Activated CD4-positive, alpha-beta memory T cell treated with anti-CD3 and anti-CD28 coated beads for 36 hours (primary cell): ENCODE measurements at regions not wholly inside any gene's neighbourhood (a gene's known extent, or its start where the extent isn't known, plus 50 kb on each side); places are given as distances from the start of the nearest gene placed in this dataset.

ENCODE experiments used
- CTCF ChIA-PET: fragments of 350-600 bp; sonication (Branson Sonifier 250); formaldehyde crosslinking; loops from one replicate; lab custom pipeline; 2021; ENCODE audit warnings: antibody characterized with exemption, inconsistent platforms; lab: Charles Lee
- POLR2A ChIA-PET: fragments of 350-600 bp; sonication (Branson Sonifier 250); formaldehyde crosslinking; loops from one replicate; lab custom pipeline; 2021; ENCODE audit warnings: antibody characterized with exemption; lab: Charles Lee
- DNase-seq: peaks from one replicate; pipeline ENCODE4 v3.0.0-alpha.2; 2020
- H3K27ac Mint-ChIP-seq: one replicate; pipeline ENCODE4 v1.8.0; 2021; ENCODE audit warnings: mixed read lengths
- H3K27me3 Mint-ChIP-seq: one replicate; pipeline ENCODE4 v1.8.0; 2021; ENCODE audit warnings: mixed read lengths
- H3K36me3 Mint-ChIP-seq: one replicate; pipeline ENCODE4 v1.8.0; 2021; ENCODE audit warnings: mixed read lengths
- H3K4me1 Mint-ChIP-seq: one replicate; pipeline ENCODE4 v1.8.0; 2021; ENCODE audit warnings: low read depth, mixed read lengths
- H3K4me3 Mint-ChIP-seq: one replicate; pipeline ENCODE4 v1.8.0; 2021; ENCODE audit warnings: mild to moderate bottlenecking, mixed read lengths
- H3K9me3 Mint-ChIP-seq: one replicate; pipeline ENCODE4 v1.8.0; 2021; ENCODE audit warnings: mixed read lengths
- intact Hi-C: fragments of 100-400 bp; cut with micrococcal nuclease; formaldehyde crosslinking; loops from one replicate; pipeline ENCODE4 v1.15.1; 2023

GRCh38 chr10:33537066-33537465 lies 202.6 kb upstream of the NRP1 start:
- intact Hi-C loops = no loop called here

GRCh38 chr10:33536508-33536907 lies 202.0 kb upstream of the NRP1 start:
- Mint-ChIP-seq H3K27me3 (peaks cover 29% of the 10 kb centered on the region), H3K4me3 (no peak overlapping the region)
- POLR2A ChIA-PET = no interaction called here

More at GRCh38 chr10:33537066-33537465, 202.6 kb upstream of the NRP1 start:
- Mint-ChIP-seq H3K9me3 (no peaks in the 10 kb centered on the region), H3K4me1 (no peaks in the 10 kb centered on the region), H3K36me3 (no peaks in the 10 kb centered on the region), H3K4me3 (no peak overlapping the region), H3K27ac (no peak overlapping the region), H3K27me3 (peaks cover 33% of the 10 kb centered on the region)
- CTCF ChIA-PET = no interaction called here
- POLR2A ChIA-PET = no interaction called here
- DNase-seq = no peak

GRCh38 chr10:33535866-33536265 lies 201.4 kb upstream of the NRP1 start:
- Mint-ChIP-seq H3K27ac (no peak overlapping the region), H3K27me3 (peaks cover 25% of the 10 kb centered on the region), H3K4me3 (no peak overlapping the region), H3K4me1 (no peaks in the 10 kb centered on the region), H3K9me3 (no peaks in the 10 kb centered on the region), H3K36me3 (no peaks in the 10 kb centered on the region)
- ChIA-PET CTCF (no interaction called here), POLR2A (no interaction called here)
- intact Hi-C loops = no loop called here
- no peak for DNase-seq

More at GRCh38 chr10:33536508-33536907, 202.0 kb upstream of the NRP1 start:
- CTCF ChIA-PET = no interaction called here
- DNase-seq = no peak
- H3K4me1 Mint-ChIP-seq = no peaks in the 10 kb centered on the region
- no peaks in the 10 kb centered on the region for H3K9me3 Mint-ChIP-seq
- intact Hi-C loops = no loop called here
- H3K36me3 Mint-ChIP-seq = no peaks in the 10 kb centered on the region
- H3K27ac Mint-ChIP-seq = no peak overlapping the region

- POLR2A ChIA-PET = no interaction called here
- no peaks in the 10 kb centered on the region for H3K4me1 Mint-ChIP-seq
- DNase-seq = no peak
Measured at GRCh38 chr10:33534416-33534815, 199.9 kb upstream of the NRP1 start.

GRCh38 chr10:33533612-33534011 lies 199.1 kb upstream of the NRP1 start:
- Mint-ChIP-seq H3K4me1 (no peaks in the 10 kb centered on the region), H3K4me3 (no peak overlapping the region), H3K36me3 (no peaks in the 10 kb centered on the region), H3K27me3 (peaks cover 19% of the 10 kb centered on the region), H3K27ac (no peak overlapping the region), H3K9me3 (no peaks in the 10 kb centered on the region)
- POLR2A ChIA-PET = no interaction called here
- intact Hi-C loops = no loop called here
- no peak for DNase-seq
- CTCF ChIA-PET = no interaction called here

More at GRCh38 chr10:33534416-33534815, 199.9 kb upstream of the NRP1 start:
- H3K27me3 Mint-ChIP-seq = peaks cover 21% of the 10 kb centered on the region
- CTCF ChIA-PET = interaction anchor here (0.6 kb wide), 1 partner anchor 218 kb away, joined by 3 read pairs; no protein-coding TSS in a partner anchor
- H3K27ac Mint-ChIP-seq = no peak overlapping the region
- no peak overlapping the region for H3K4me3 Mint-ChIP-seq
- intact Hi-C loops = no loop called here
- no peaks in the 10 kb centered on the region for H3K36me3 Mint-ChIP-seq
- H3K9me3 Mint-ChIP-seq = no peaks in the 10 kb centered on the region

- H3K4me3 Mint-ChIP-seq = no peak overlapping the region
- POLR2A ChIA-PET = no interaction called here
- H3K27me3 Mint-ChIP-seq = peaks cover 15% of the 10 kb centered on the region
- no peaks in the 10 kb centered on the region for H3K4me1 Mint-ChIP-seq
- intact Hi-C loops = no loop called here
- no peak overlapping the region for H3K27ac Mint-ChIP-seq
- DNase-seq = no peak
- no peaks in the 10 kb centered on the region for H3K36me3 Mint-ChIP-seq
- H3K9me3 Mint-ChIP-seq = peaks cover 2% of the 10 kb centered on the region
- CTCF ChIA-PET = no interaction called here
Measured at GRCh38 chr10:33532901-33533300, 198.4 kb upstream of the NRP1 start.

GRCh38 chr10:33529234-33529633 lies 194.8 kb upstream of the NRP1 start:
- peaks cover 2% of the 10 kb centered on the region for H3K27me3 Mint-ChIP-seq

GRCh38 chr10:33524966-33525365 lies 190.5 kb upstream of the NRP1 start:
- Mint-ChIP-seq H3K27me3 (peaks cover 16% of the 10 kb centered on the region), H3K27ac (no peak overlapping the region), H3K36me3 (no peaks in the 10 kb centered on the region), H3K4me3 (no peak overlapping the region), H3K4me1 (no peaks in the 10 kb centered on the region), H3K9me3 (peaks cover 4% of the 10 kb centered on the region)
- no peak for DNase-seq
- ChIA-PET POLR2A (no interaction called here), CTCF (no interaction called here)
- intact Hi-C loops = no loop called here

More at GRCh38 chr10:33529234-33529633, 194.8 kb upstream of the NRP1 start:
- no peak overlapping the region for H3K4me3 Mint-ChIP-seq
- peaks cover 4% of the 10 kb centered on the region for H3K9me3 Mint-ChIP-seq
- no peaks in the 10 kb centered on the region for H3K36me3 Mint-ChIP-seq
- ChIA-PET POLR2A (no interaction called here), CTCF (no interaction called here)
- DNase-seq = no peak
- intact Hi-C loops = no loop called here
- no peaks in the 10 kb centered on the region for H3K4me1 Mint-ChIP-seq
- no peak overlapping the region for H3K27ac Mint-ChIP-seq

GRCh38 chr10:33524041-33524440 lies 189.6 kb upstream of the NRP1 start:
- no peak overlapping the region for H3K4me3 Mint-ChIP-seq
- no peak for DNase-seq
- H3K36me3 Mint-ChIP-seq = no peaks in the 10 kb centered on the region
- POLR2A ChIA-PET = no interaction called here
- no peaks in the 10 kb centered on the region for H3K4me1 Mint-ChIP-seq
- H3K27ac Mint-ChIP-seq = no peak overlapping the region
- peaks cover 4% of the 10 kb centered on the region for H3K9me3 Mint-ChIP-seq
- intact Hi-C loops = no loop called here
- CTCF ChIA-PET = no interaction called here
- H3K27me3 Mint-ChIP-seq = peaks cover 16% of the 10 kb centered on the region

GRCh38 chr10:33523236-33523792 lies 188.8 kb upstream of the NRP1 start:
- ChIA-PET POLR2A (no interaction called here), CTCF (no interaction called here)
- no peaks in the 10 kb centered on the region for H3K36me3 Mint-ChIP-seq
- no peak overlapping the region for H3K4me3 Mint-ChIP-seq
- peaks cover 4% of the 10 kb centered on the region for H3K9me3 Mint-ChIP-seq
- intact Hi-C loops = no loop called here
- H3K4me1 Mint-ChIP-seq = no peaks in the 10 kb centered on the region
- no peak for DNase-seq
- peaks cover 16% of the 10 kb centered on the region for H3K27me3 Mint-ChIP-seq
- no peak overlapping the region for H3K27ac Mint-ChIP-seq

GRCh38 chr10:33521904-33522303 lies 187.4 kb upstream of the NRP1 start:
- no peaks in the 10 kb centered on the region for H3K4me1 Mint-ChIP-seq
- POLR2A ChIA-PET = no interaction called here
- no peak overlapping the region for H3K27ac Mint-ChIP-seq
- no peaks in the 10 kb centered on the region for H3K36me3 Mint-ChIP-seq
- no peak for DNase-seq
- CTCF ChIA-PET = no interaction called here
- H3K27me3 Mint-ChIP-seq = peaks cover 16% of the 10 kb centered on the region
- H3K9me3 Mint-ChIP-seq = no peaks in the 10 kb centered on the region
- H3K4me3 Mint-ChIP-seq = no peak overlapping the region
- intact Hi-C loops = no loop called here

- intact Hi-C loops = no loop called here
- no peak for DNase-seq
- no peak overlapping the region for H3K4me3 Mint-ChIP-seq
- H3K4me1 Mint-ChIP-seq = no peaks in the 10 kb centered on the region
- no peaks in the 10 kb centered on the region for H3K9me3 Mint-ChIP-seq
- ChIA-PET POLR2A (no interaction called here), CTCF (no interaction called here)
- H3K36me3 Mint-ChIP-seq = no peaks in the 10 kb centered on the region
- H3K27me3 Mint-ChIP-seq = peaks cover 16% of the 10 kb centered on the region
- H3K27ac Mint-ChIP-seq = no peak overlapping the region
Measured at GRCh38 chr10:33521062-33521461, 186.6 kb upstream of the NRP1 start.

- POLR2A ChIA-PET = no interaction called here
- no peaks in the 10 kb centered on the region for H3K4me1 Mint-ChIP-seq
- CTCF ChIA-PET = no interaction called here
- DNase-seq = no peak
- H3K4me3 Mint-ChIP-seq = no peak overlapping the region
- intact Hi-C loops = no loop called here
- H3K9me3 Mint-ChIP-seq = no peaks in the 10 kb centered on the region
- H3K27me3 Mint-ChIP-seq = peaks cover 16% of the 10 kb centered on the region
- H3K27ac Mint-ChIP-seq = no peak overlapping the region
- H3K36me3 Mint-ChIP-seq = no peaks in the 10 kb centered on the region
Measured at GRCh38 chr10:33520223-33520622, 185.8 kb upstream of the NRP1 start.
